Sigmoid colon (tissue), 4 donors: ENCODE measurements at regions not wholly inside any gene's neighbourhood (a gene's known extent, or its start where the extent isn't known, plus 50 kb on each side); places are given as distances from the start of the nearest gene placed in this dataset.

ENCODE experiments used
- CTCF ChIP-seq, 4 experiments: fragments of 450-650 bp in 3 of 4; fragments of 200-600 bp in 1 of 4; IDR thresholded peaks; one replicate each; pipeline ENCODE4 v1.5.1; 2016 to 2019; ENCODE audit warnings: antibody characterized with exemption in 4 of 4, mild to moderate bottlenecking in 3 of 4, moderate library complexity in 2 of 4
- EP300 ChIP-seq, 4 donors: sonication (generic); formaldehyde crosslinking; IDR thresholded peaks; one replicate each; pipeline ENCODE4 v1.6.1; 2017; ENCODE audit warnings: antibody characterized with exemption in 4 of 4

- TF ChIP-seq EP300 (IDR thresholded peaks at IDR 0.05): no peak
- no peak for TF ChIP-seq CTCF (IDR thresholded peaks at IDR 0.05)
Observed at GRCh38 chr13:73235385-73235784, 176.6 kb downstream of the KLF5 start.
